Caco-2 (cell line): ENCODE measurements at regions not wholly inside any gene's neighbourhood (a gene's known extent, or its start where the extent isn't known, plus 50 kb on each side); places are given as distances from the start of the nearest gene placed in this dataset.

Experiments used
- BruUV-seq: library from RNA; stranded (reverse); fragments of 400-500 nt; replicated peaks from 2 replicates; lab custom pipeline; 2021; lab: Mats Ljungman, UMichigan
- CTCF ChIA-PET: fragments of 300-600 bp; sonication (Branson Sonifier 250); formaldehyde crosslinking; loops from one replicate; lab custom pipeline; 2022; ENCODE audit warnings: antibody characterized with exemption; lab: Charles Lee
- POLR2A ChIA-PET: fragments of 300-600 bp; sonication (Branson Sonifier 250); formaldehyde crosslinking; loops from one replicate; lab custom pipeline; 2022; ENCODE audit warnings: antibody characterized with exemption; lab: Charles Lee
- DNase-seq, 2 experiments: peaks; one replicate each; pipeline versions ENCODE4 v3.0.0 to v3.0.0-alpha.2; 2020 to 2022
- H3K27me3 ChIP-seq: replicated peaks from 2 replicates; pipeline ENCODE4 v1.6.0; 2011; ENCODE audit warnings: low read length; ENCODE audit not compliant: control insufficient read depth, insufficient read depth
- H3K36me3 ChIP-seq: 2 replicates; pipeline ENCODE4 v1.5.1; 2011; ENCODE audit warnings: low read length; ENCODE audit not compliant: control insufficient read depth, insufficient read depth
- H3K4me1 ChIP-seq: fragments of 250-450 bp; sonication (Bioruptor Pico); 2 replicates; pipeline ENCODE4 v1.5.1; 2020; ENCODE audit warnings: mild to moderate bottlenecking
- H3K4me3 ChIP-seq: 2 replicates; pipeline ENCODE4 v1.5.1; 2011; ENCODE audit warnings: low read depth, mild to moderate bottlenecking, control low read depth, low read length
- H3K9me3 ChIP-seq: fragments of 250-450 bp; sonication (Bioruptor Pico); 2 replicates; pipeline ENCODE4 v1.5.1; 2020; ENCODE audit warnings: mild to moderate bottlenecking, moderate library complexity
- H3K27ac Mint-ChIP-seq: one replicate; pipeline ENCODE4 v1.8.0; 2022; ENCODE audit warnings: mixed read lengths; ENCODE audit not compliant: unreplicated experiment
- H3K27me3 Mint-ChIP-seq: one replicate; pipeline ENCODE4 v1.8.0; 2022; ENCODE audit warnings: mixed read lengths; ENCODE audit not compliant: insufficient read depth, unreplicated experiment
- H3K36me3 Mint-ChIP-seq: one replicate; pipeline ENCODE4 v1.8.0; 2022; ENCODE audit warnings: mild to moderate bottlenecking, mixed read lengths; ENCODE audit not compliant: insufficient read depth, unreplicated experiment
- H3K4me1 Mint-ChIP-seq: one replicate; pipeline ENCODE4 v1.8.0; 2022; ENCODE audit warnings: low read depth, mixed read lengths; ENCODE audit not compliant: unreplicated experiment
- H3K4me3 Mint-ChIP-seq: one replicate; pipeline ENCODE4 v1.8.0; 2022; ENCODE audit warnings: mild to moderate bottlenecking, moderate library complexity, mixed read lengths; ENCODE audit not compliant: unreplicated experiment
- H3K9me3 Mint-ChIP-seq: one replicate; pipeline ENCODE4 v1.8.0; 2022; ENCODE audit warnings: mixed read lengths; ENCODE audit not compliant: unreplicated experiment
- CTCF ChIP-seq, 2 experiments: fragments of 200-600 bp in 1 of 2; IDR thresholded peaks; 1 replicate in 1 of 2; 2 replicates in 1 of 2; pipeline versions ENCODE4 v1.5.1 to v1.8.0; 2011 to 2022; ENCODE audit warnings: antibody characterized with exemption in 1 of 2, control low read depth in 1 of 2, inconsistent platforms in 1 of 2, low read depth in 1 of 2, low read length in 1 of 2, mild to moderate bottlenecking in 1 of 2, moderate library complexity in 1 of 2; ENCODE audit not compliant: insufficient read depth in 1 of 2, severe bottlenecking in 1 of 2, unreplicated experiment in 1 of 2
- intact Hi-C: fragments of 100-400 bp; cut with micrococcal nuclease; formaldehyde crosslinking; loops from one replicate; pipeline ENCODE4 v1.10.0; 2022; ENCODE audit not compliant: unreplicated experiment

DNA sequence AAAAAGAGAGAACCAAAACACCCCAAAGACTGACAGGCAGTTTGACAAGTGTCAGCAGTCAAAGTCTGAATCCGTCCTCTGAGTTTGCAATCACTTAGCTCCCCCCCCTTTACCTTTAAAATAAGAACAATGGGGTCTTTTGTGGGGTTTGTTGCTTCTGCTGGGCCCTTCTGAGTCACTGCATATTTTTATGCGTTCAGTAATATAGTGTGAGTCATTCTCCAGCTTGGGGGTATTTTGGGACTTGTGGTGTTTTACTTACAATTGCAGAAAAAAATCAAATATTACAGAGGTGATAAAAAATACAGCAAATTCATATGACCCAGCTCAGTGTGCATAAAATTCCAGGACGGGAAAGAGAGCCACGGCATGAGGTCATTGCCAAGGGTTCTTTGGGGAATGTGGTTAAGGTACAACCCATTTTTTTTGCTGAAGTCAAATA, 120.1 kb downstream of the CYLD start:
- Mint-ChIP-seq H3K9me3 (no peaks in the 10 kb centered on the region), H3K27ac (no peak overlapping the region), H3K4me1 (peaks cover 6% of the 10 kb centered on the region), H3K27me3 (no peaks in the 10 kb centered on the region), H3K36me3 (no peaks in the 10 kb centered on the region), H3K4me3 (no peak overlapping the region)
- TF ChIP-seq CTCF (IDR thresholded peaks at IDR 0.05; ENCODE audit: insufficient read depth in 1 of 2, low read depth in 1 of 2, low read length in 1 of 2, severe bottlenecking in 1 of 2, unreplicated experiment in 1 of 2): no peak
- H3K36me3 ChIP-seq: no peaks in the 10 kb centered on the region
- no peaks in the 10 kb centered on the region for H3K27me3 ChIP-seq
- ChIA-PET CTCF (interaction anchor here (1.1 kb wide), 1 partner anchor 56 kb away, joined by 4 read pairs; no protein-coding TSS in a partner anchor), POLR2A (no interaction called here)
- no peak for DNase-seq
- H3K4me1 ChIP-seq: peaks cover 6% of the 10 kb centered on the region; the same call in 1 of the 2 replicates
- BruUV-seq: no TSS peak
- intact Hi-C loops: no loop called here
- H3K9me3 ChIP-seq: no peaks in the 10 kb centered on the region
- H3K4me3 ChIP-seq: no peak overlapping the region

DNA sequence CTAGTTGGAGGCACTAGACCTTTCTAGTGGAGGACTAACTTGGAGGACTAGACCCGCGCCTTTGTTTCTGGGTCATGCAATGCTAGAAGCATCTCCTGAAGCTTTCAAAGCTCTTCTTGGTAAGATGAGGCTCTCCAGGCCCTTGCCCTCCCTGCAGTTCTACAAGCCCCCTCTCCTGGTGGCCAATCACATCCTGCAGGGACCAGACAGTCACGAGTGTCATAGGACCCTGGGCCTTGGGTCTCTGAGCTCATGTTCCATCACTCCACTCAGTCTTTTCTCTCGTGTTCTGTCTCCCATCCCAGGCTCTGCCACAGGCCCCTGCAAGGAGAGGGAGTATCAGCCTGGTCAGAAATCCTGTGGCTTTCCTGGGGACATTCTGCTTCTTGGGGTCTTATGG, 119.6 kb downstream of the CYLD start:
- ChIA-PET CTCF (interaction anchor here (1.1 kb wide), 1 partner anchor 55 kb away, joined by 4 read pairs; no protein-coding TSS in a partner anchor), POLR2A (no interaction called here)
- H3K4me3 Mint-ChIP-seq: no peak overlapping the region
- Histone ChIP-seq H3K4me3 (no peak overlapping the region), H3K4me1 (peaks cover 6% of the 10 kb centered on the region; the same call in 1 of the 2 replicates), H3K9me3 (no peaks in the 10 kb centered on the region), H3K27me3 (no peaks in the 10 kb centered on the region), H3K36me3 (no peaks in the 10 kb centered on the region)
- DNase-seq: no peak
- H3K9me3 Mint-ChIP-seq: no peaks in the 10 kb centered on the region
- TF ChIP-seq CTCF (IDR thresholded peaks at IDR 0.05; ENCODE audit: insufficient read depth in 1 of 2, low read depth in 1 of 2, low read length in 1 of 2, severe bottlenecking in 1 of 2, unreplicated experiment in 1 of 2): no peak
- no peaks in the 10 kb centered on the region for H3K36me3 Mint-ChIP-seq
- BruUV-seq: no TSS peak
- no peak overlapping the region for H3K27ac Mint-ChIP-seq
- intact Hi-C loops: no loop called here
- H3K27me3 Mint-ChIP-seq: no peaks in the 10 kb centered on the region
- H3K4me1 Mint-ChIP-seq: peaks cover 6% of the 10 kb centered on the region

DNA sequence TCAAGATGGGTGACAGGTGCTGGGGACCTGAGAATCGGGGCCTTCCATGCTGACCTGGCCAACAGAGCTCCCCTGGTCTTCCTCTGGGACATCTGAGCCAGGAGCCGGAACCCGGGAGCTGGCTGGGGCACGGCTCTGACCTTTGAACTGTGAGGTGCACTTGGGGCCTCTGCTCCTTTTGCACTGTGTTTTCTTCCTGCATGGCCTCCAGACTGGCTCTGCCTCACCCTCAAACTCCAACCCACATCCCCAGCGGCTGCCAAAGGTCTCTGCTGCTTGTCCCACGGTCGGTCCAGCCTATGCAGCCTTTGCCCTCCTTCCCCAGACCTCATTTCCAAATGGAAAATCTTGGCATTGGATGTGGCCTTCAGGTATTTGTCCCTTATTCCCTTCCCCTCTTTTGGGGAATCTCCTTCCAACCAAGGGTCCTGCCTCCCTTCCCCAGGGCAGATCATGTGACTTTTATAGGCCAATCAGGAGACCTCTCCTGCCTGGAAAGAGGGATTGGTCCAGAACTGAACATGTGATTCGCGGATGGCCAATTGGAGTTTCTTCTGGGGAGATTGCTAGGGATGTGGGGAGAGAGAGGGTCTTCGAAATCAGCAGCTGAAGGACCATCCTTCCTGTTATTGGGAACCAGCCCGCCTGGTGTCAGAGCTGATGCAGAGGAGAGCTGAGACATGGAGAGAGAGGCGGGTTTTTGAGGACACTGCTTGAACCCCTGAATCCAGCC, 117.9 kb downstream of the CYLD start:
- POLR2A ChIA-PET: no interaction called here
- no peaks in the 10 kb centered on the region for H3K36me3 Mint-ChIP-seq
- Histone ChIP-seq H3K36me3 (no peaks in the 10 kb centered on the region), H3K4me3 (no peak overlapping the region), H3K9me3 (no peaks in the 10 kb centered on the region), H3K27me3 (no peaks in the 10 kb centered on the region), H3K4me1 (peaks cover 6% of the 10 kb centered on the region; the same call in 1 of the 2 replicates)
- BruUV-seq: no TSS peak
- DNase-seq: no peak
- CTCF ChIA-PET: no interaction called here
- no peak overlapping the region for H3K4me3 Mint-ChIP-seq
- no peak overlapping the region for H3K27ac Mint-ChIP-seq
- H3K4me1 Mint-ChIP-seq: peaks cover 6% of the 10 kb centered on the region
- TF ChIP-seq CTCF (IDR thresholded peaks at IDR 0.05; ENCODE audit: insufficient read depth in 1 of 2, low read depth in 1 of 2, low read length in 1 of 2, severe bottlenecking in 1 of 2, unreplicated experiment in 1 of 2): no peak
- intact Hi-C loops: no loop called here
- no peaks in the 10 kb centered on the region for H3K27me3 Mint-ChIP-seq
- no peaks in the 10 kb centered on the region for H3K9me3 Mint-ChIP-seq
